HL-60 (cell line): ENCODE measurements at regions not wholly inside any gene's neighbourhood (a gene's known extent, or its start where the extent isn't known, plus 50 kb on each side); places are given as distances from the start of the nearest gene placed in this dataset.

Experiments used
- CTCF ChIP-seq: IDR thresholded peaks from one replicate; pipeline ENCODE4 v1.5.1; 2011; ENCODE audit warnings: low read length, control low read depth, inconsistent platforms; ENCODE audit not compliant: insufficient read depth
- GABPA ChIP-seq: IDR thresholded peaks from 2 replicates; pipeline ENCODE4 v1.6.1; 2012; ENCODE audit warnings: low read depth

GRCh38 chr1:101164776-101165175 lies 72.0 kb upstream of the S1PR1 start:
- TF ChIP-seq CTCF (no peak), GABPA (no peak)
